ENCODE measurements at regions not wholly inside any gene's neighbourhood (a gene's known extent, or its start where the extent isn't known, plus 50 kb on each side); places are given as distances from the start of the nearest gene placed in this dataset.

- Histone ChIP-seq H3K27ac (ENCODE audit: low read length) (no peak overlapping the region), H3K9ac (ENCODE audit: low read length) (no peak overlapping the region), H4K20me1 (ENCODE audit: insufficient read depth, low read length) (no peaks in the 10 kb centered on the region), H3K4me3 (ENCODE audit: low read length) (no peak overlapping the region), H2AFZ (ENCODE audit: low read length) (no peak overlapping the region), H3K36me3 (replicated peaks; ENCODE audit: insufficient read depth, low read length) (no peaks in the 10 kb centered on the region), H3K9me2 (replicated peaks; ENCODE audit: insufficient read depth, low read length) (no peaks in the 10 kb centered on the region), H3K27me3 (replicated peaks; ENCODE audit: insufficient read depth, low read length) (no peaks in the 10 kb centered on the region), H3K4me2 (ENCODE audit: low read depth, low read length) (no peak overlapping the region), H3F3A (ENCODE audit: insufficient read depth, low read length) (no peaks in the 10 kb centered on the region), H3K4me1 (ENCODE audit: low read length) (no peaks in the 10 kb centered on the region), H3K79me2 (ENCODE audit: low read length) (no peaks in the 10 kb centered on the region), H3K9me3 (replicated peaks; ENCODE audit: insufficient read depth, low read length) (no peaks in the 10 kb centered on the region)
- no peak for TF ChIP-seq EZH2 (optimal IDR thresholded peaks at IDR 0.05; ENCODE audit: low read depth, low read length)
- TF ChIP-seq CTCF (IDR thresholded peaks at IDR 0.05; ENCODE audit: low read length) = no peak
- no peak for TF ChIP-seq EZH2phosphoT487 (IDR thresholded peaks at IDR 0.05; ENCODE audit: low read length)
- DNase-seq = no peak
These were observed 160.5 kb upstream of the MMS22L start for GRCh38 chr6:97443408-97444080.

- no peaks in the 10 kb centered on the region for H3K79me2 ChIP-seq (ENCODE audit: low read length)
- H3K4me1 ChIP-seq (ENCODE audit: low read length) = no peaks in the 10 kb centered on the region
- H3K4me3 ChIP-seq (ENCODE audit: low read length) = no peak overlapping the region
- no peak overlapping the region for H3K9ac ChIP-seq (ENCODE audit: low read length)
- H3F3A ChIP-seq (ENCODE audit: insufficient read depth, low read length) = no peaks in the 10 kb centered on the region
- no peaks in the 10 kb centered on the region for H4K20me1 ChIP-seq (ENCODE audit: insufficient read depth, low read length)
- H3K9me3 ChIP-seq (replicated peaks; ENCODE audit: insufficient read depth, low read length) = no peaks in the 10 kb centered on the region
- TF ChIP-seq EZH2 (optimal IDR thresholded peaks at IDR 0.05; ENCODE audit: low read depth, low read length) (no peak), CTCF (IDR thresholded peaks at IDR 0.05; ENCODE audit: low read length) (no peak), EZH2phosphoT487 (IDR thresholded peaks at IDR 0.05; ENCODE audit: low read length) (no peak)
- no peak overlapping the region for H2AFZ ChIP-seq (ENCODE audit: low read length)
- no peaks in the 10 kb centered on the region for H3K9me2 ChIP-seq (replicated peaks; ENCODE audit: insufficient read depth, low read length)
- no peaks in the 10 kb centered on the region for H3K36me3 ChIP-seq (replicated peaks; ENCODE audit: insufficient read depth, low read length)
- no peak overlapping the region for H3K4me2 ChIP-seq (ENCODE audit: low read depth, low read length)
- no peak for DNase-seq
- no peak overlapping the region for H3K27ac ChIP-seq (ENCODE audit: low read length)
- no peaks in the 10 kb centered on the region for H3K27me3 ChIP-seq (replicated peaks; ENCODE audit: insufficient read depth, low read length)
These were observed 162.4 kb upstream of the MMS22L start for GRCh38 chr6:97445407-97445806.

GRCh38 chr6:97449444-97449966, 166.5 kb upstream of the MMS22L start:
- no peaks in the 10 kb centered on the region for H3F3A ChIP-seq (ENCODE audit: insufficient read depth, low read length)
- H2AFZ ChIP-seq (ENCODE audit: low read length) = no peak overlapping the region
- H3K79me2 ChIP-seq (ENCODE audit: low read length) = no peaks in the 10 kb centered on the region
- H3K36me3 ChIP-seq (replicated peaks; ENCODE audit: insufficient read depth, low read length) = no peaks in the 10 kb centered on the region
- H3K9me3 ChIP-seq (replicated peaks; ENCODE audit: insufficient read depth, low read length) = no peaks in the 10 kb centered on the region
- no peaks in the 10 kb centered on the region for H3K9me2 ChIP-seq (replicated peaks; ENCODE audit: insufficient read depth, low read length)
- H3K27me3 ChIP-seq (replicated peaks; ENCODE audit: insufficient read depth, low read length) = no peaks in the 10 kb centered on the region
- H3K4me1 ChIP-seq (ENCODE audit: low read length) = no peaks in the 10 kb centered on the region
- H3K4me3 ChIP-seq (ENCODE audit: low read length) = no peak overlapping the region
- DNase-seq = no peak
- no peak overlapping the region for H3K4me2 ChIP-seq (ENCODE audit: low read depth, low read length)
- H3K9ac ChIP-seq (ENCODE audit: low read length) = no peak overlapping the region
- no peaks in the 10 kb centered on the region for H4K20me1 ChIP-seq (ENCODE audit: insufficient read depth, low read length)
- TF ChIP-seq CTCF (IDR thresholded peaks at IDR 0.05; ENCODE audit: low read length) = no peak
- no peak for TF ChIP-seq EZH2 (optimal IDR thresholded peaks at IDR 0.05; ENCODE audit: low read depth, low read length)
- no peak for TF ChIP-seq EZH2phosphoT487 (IDR thresholded peaks at IDR 0.05; ENCODE audit: low read length)
- H3K27ac ChIP-seq (ENCODE audit: low read length) = no peak overlapping the region

All from MM.1S (cell line).